Hepatocyte (in vitro differentiated cells): ENCODE measurements at regions not wholly inside any gene's neighbourhood (a gene's known extent, or its start where the extent isn't known, plus 50 kb on each side); places are given as distances from the start of the nearest gene placed in this dataset.

Source experiments
- DNase-seq: peaks from one replicate; pipeline ENCODE4 v3.0.0-alpha.2; 2016; ENCODE audit warnings: low spot score
- H2AFZ ChIP-seq: fragments of 200-600 bp; sonication (generic); 2 replicates; pipeline ENCODE4 v1.6.0; 2016; ENCODE audit warnings: antibody characterized with exemption, mild to moderate bottlenecking
- H3K27ac ChIP-seq: fragments of 200-600 bp; sonication (generic); 2 replicates; pipeline ENCODE4 v1.5.1; 2016; ENCODE audit warnings: mild to moderate bottlenecking
- H3K27me3 ChIP-seq: fragments of 200-600 bp; sonication (generic); 2 replicates; pipeline ENCODE4 v1.6.1; 2016
- H3K36me3 ChIP-seq: fragments of 200-600 bp; sonication (generic); replicated peaks from 2 replicates; pipeline ENCODE4 v1.5.1; 2016; ENCODE audit warnings: low read depth; ENCODE audit not compliant: insufficient read depth
- H3K4me1 ChIP-seq: fragments of 200-600 bp; sonication (generic); 2 replicates; pipeline ENCODE4 v1.5.1; 2016; ENCODE audit warnings: mild to moderate bottlenecking, moderate library complexity; ENCODE audit not compliant: insufficient read depth
- H3K4me2 ChIP-seq: fragments of 200-600 bp; sonication (generic); 2 replicates; pipeline ENCODE4 v1.6.0; 2016
- H3K4me3 ChIP-seq: fragments of 200-600 bp; sonication (generic); 2 replicates; pipeline ENCODE4 v1.5.1; 2016; ENCODE audit warnings: mild to moderate bottlenecking
- H3K79me2 ChIP-seq: fragments of 200-600 bp; sonication (generic); 2 replicates; pipeline ENCODE4 v1.6.0; 2017; ENCODE audit warnings: mild to moderate bottlenecking
- H3K9me2 ChIP-seq: fragments of 200-600 bp; sonication (generic); replicated peaks from 2 replicates; pipeline ENCODE4 v1.6.0; 2017; ENCODE audit warnings: mild to moderate bottlenecking; ENCODE audit not compliant: insufficient read depth
- H3K9me3 ChIP-seq: fragments of 200-600 bp; sonication (generic); 2 replicates; pipeline ENCODE4 v1.5.1; 2016; ENCODE audit warnings: low read depth, mild to moderate bottlenecking
- H4K20me1 ChIP-seq: fragments of 200-600 bp; sonication (generic); 2 replicates; pipeline ENCODE4 v1.6.0; 2016; ENCODE audit warnings: mild to moderate bottlenecking; ENCODE audit not compliant: insufficient read depth, poor library complexity, severe bottlenecking
- CTCF ChIP-seq: fragments of 200-600 bp; sonication (generic); IDR thresholded peaks from 2 replicates; pipeline ENCODE4 v1.5.1; 2016; ENCODE audit warnings: antibody characterized with exemption, mild to moderate bottlenecking; ENCODE audit not compliant: poor library complexity
- EZH2 ChIP-seq: fragments of 200-600 bp; sonication (generic); IDR thresholded peaks from 2 replicates; pipeline ENCODE4 v1.6.1; 2016; ENCODE audit warnings: antibody characterized with exemption, mild to moderate bottlenecking, borderline replicate concordance
- EZH2phosphoT487 ChIP-seq: fragments of 200-600 bp; sonication (generic); IDR thresholded peaks from one replicate; pipeline ENCODE4 v1.6.1; 2018; ENCODE audit warnings: antibody characterized with exemption, mild to moderate bottlenecking, low read depth, moderate library complexity; ENCODE audit not compliant: unreplicated experiment, severe bottlenecking
- WGBS: methylation state at CpG from one replicate; pipeline ENCODE4 v1.1.6; 2016; ENCODE audit warnings: low lambda C conversion rate; ENCODE audit errors: missing lambda C conversion rate; 5-methylcytosine and 5-hydroxymethylcytosine counted together

DNA sequence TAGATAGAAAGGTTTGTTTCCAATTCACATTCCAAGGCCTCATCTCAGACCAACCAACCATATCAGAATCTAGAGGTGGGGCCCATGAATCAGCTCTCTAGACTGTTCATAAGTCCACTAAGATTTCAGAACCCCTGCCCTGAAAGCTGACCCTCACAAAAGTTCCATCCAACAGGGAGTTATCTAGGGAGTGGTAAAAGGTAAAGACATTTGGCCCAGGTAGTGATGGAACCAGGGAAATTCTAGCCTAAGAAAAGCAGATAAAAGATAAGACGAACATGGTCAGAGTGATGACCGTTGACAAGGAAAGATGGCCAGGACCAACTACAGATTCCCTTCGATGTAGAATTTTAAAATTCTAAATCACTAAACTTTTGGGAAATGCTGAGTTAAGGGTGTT is 198.0 kb upstream of the NEBL start:
- Histone ChIP-seq H3K27ac (no peak overlapping the region), H3K36me3 (no peaks in the 10 kb centered on the region), H3K79me2 (no peaks in the 10 kb centered on the region), H3K4me2 (no peak overlapping the region), H3K4me1 (no peaks in the 10 kb centered on the region), H2AFZ (no peak overlapping the region), H3K9me2 (no peaks in the 10 kb centered on the region), H4K20me1 (no peaks in the 10 kb centered on the region), H3K9me3 (no peaks in the 10 kb centered on the region), H3K4me3 (no peak overlapping the region), H3K27me3 (no peaks in the 10 kb centered on the region)
- no peak for TF ChIP-seq CTCF
- TF ChIP-seq EZH2phosphoT487 = no peak
- no peak for TF ChIP-seq EZH2
- WGBS = 75% methylated on average over 3 of the region's 3 CpGs
- no peak for DNase-seq

- Histone ChIP-seq H3K27ac (no peak overlapping the region), H3K4me1 (no peaks in the 10 kb centered on the region), H3K9me2 (no peaks in the 10 kb centered on the region), H3K4me3 (no peak overlapping the region), H3K79me2 (no peaks in the 10 kb centered on the region), H4K20me1 (no peaks in the 10 kb centered on the region), H3K36me3 (no peaks in the 10 kb centered on the region), H3K27me3 (no peaks in the 10 kb centered on the region), H2AFZ (no peak overlapping the region), H3K9me3 (no peaks in the 10 kb centered on the region), H3K4me2 (no peak overlapping the region)
- no peak for DNase-seq
- 86% methylated on average over 5 of the region's 5 CpGs for WGBS
- TF ChIP-seq EZH2 (no peak), EZH2phosphoT487 (no peak), CTCF (no peak)
Measured at GRCh38 chr10:21092683-21093524, 195.8 kb upstream of the NEBL start.

DNA sequence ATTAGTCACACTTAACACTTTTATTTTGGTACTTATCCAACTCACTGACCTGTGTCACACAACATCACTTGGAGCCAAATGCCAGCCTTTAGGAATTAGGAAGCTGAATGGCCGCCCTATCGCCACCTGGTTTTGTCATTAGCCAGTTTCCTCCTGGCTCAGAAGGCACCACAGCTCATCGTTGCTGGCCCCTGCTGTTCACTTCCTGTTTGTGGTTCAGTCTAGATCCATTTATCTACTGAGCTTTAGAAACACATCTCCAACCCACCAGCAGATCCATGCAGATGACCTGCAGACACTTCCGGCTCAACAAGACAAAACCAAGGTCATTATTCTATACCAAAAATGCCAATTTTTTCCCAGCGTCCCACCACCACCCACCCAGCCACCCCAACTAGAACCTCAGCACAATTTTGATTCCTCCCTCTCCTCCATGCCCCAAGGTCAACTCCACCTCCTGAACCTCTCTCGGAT is 193.5 kb upstream of the NEBL start:
- no peak overlapping the region for H3K4me3 ChIP-seq
- DNase-seq = no peak
- H3K27me3 ChIP-seq = no peaks in the 10 kb centered on the region
- no peak overlapping the region for H3K4me2 ChIP-seq
- H3K9me2 ChIP-seq = no peaks in the 10 kb centered on the region
- H3K9me3 ChIP-seq = no peaks in the 10 kb centered on the region
- H3K79me2 ChIP-seq = no peaks in the 10 kb centered on the region
- no peak for TF ChIP-seq CTCF
- no peak for TF ChIP-seq EZH2phosphoT487
- TF ChIP-seq EZH2 = no peak
- no peaks in the 10 kb centered on the region for H3K4me1 ChIP-seq
- WGBS = 93% methylated on average over 6 of the region's 6 CpGs
- no peaks in the 10 kb centered on the region for H3K36me3 ChIP-seq
- H4K20me1 ChIP-seq = no peaks in the 10 kb centered on the region
- no peak overlapping the region for H3K27ac ChIP-seq
- no peak overlapping the region for H2AFZ ChIP-seq
